ENCODE measurements at regions not wholly inside any gene's neighbourhood (a gene's known extent, or its start where the extent isn't known, plus 50 kb on each side); places are given as distances from the start of the nearest gene placed in this dataset.

- TF ChIP-seq, protein P1, sequence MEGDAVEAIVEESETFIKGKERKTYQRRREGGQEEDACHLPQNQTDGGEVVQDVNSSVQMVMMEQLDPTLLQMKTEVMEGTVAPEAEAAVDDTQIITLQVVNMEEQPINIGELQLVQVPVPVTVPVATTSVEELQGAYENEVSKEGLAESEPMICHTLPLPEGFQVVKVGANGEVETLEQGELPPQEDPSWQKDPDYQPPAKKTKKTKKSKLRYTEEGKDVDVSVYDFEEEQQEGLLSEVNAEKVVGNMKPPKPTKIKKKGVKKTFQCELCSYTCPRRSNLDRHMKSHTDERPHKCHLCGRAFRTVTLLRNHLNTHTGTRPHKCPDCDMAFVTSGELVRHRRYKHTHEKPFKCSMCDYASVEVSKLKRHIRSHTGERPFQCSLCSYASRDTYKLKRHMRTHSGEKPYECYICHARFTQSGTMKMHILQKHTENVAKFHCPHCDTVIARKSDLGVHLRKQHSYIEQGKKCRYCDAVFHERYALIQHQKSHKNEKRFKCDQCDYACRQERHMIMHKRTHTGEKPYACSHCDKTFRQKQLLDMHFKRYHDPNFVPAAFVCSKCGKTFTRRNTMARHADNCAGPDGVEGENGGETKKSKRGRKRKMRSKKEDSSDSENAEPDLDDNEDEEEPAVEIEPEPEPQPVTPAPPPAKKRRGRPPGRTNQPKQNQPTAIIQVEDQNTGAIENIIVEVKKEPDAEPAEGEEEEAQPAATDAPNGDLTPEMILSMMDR (conservative IDR thresholded peaks at IDR 0.05) = no peak
- no peak for TF ChIP-seq ZFX (IDR thresholded peaks at IDR 0.05)
Measured at GRCh38 chr1:207227131-207227630, 94.3 kb upstream of the CD55 start.
